C4-2B (cell line): ENCODE measurements at regions not wholly inside any gene's neighbourhood (a gene's known extent, or its start where the extent isn't known, plus 50 kb on each side); places are given as distances from the start of the nearest gene placed in this dataset.

Source experiments
- H3K27ac ChIP-seq: fragments of 450-650 bp; 2 replicates; pipeline ENCODE4 v1.5.1; 2017
- CTCF ChIP-seq: fragments of 450-650 bp; conservative IDR thresholded peaks from 2 replicates; pipeline ENCODE4 v1.5.1; 2017; ENCODE audit warnings: mild to moderate bottlenecking
- ZFX ChIP-seq: fragments of 450-650 bp; IDR thresholded peaks from 2 replicates; pipeline ENCODE4 v1.6.1; 2017

DNA sequence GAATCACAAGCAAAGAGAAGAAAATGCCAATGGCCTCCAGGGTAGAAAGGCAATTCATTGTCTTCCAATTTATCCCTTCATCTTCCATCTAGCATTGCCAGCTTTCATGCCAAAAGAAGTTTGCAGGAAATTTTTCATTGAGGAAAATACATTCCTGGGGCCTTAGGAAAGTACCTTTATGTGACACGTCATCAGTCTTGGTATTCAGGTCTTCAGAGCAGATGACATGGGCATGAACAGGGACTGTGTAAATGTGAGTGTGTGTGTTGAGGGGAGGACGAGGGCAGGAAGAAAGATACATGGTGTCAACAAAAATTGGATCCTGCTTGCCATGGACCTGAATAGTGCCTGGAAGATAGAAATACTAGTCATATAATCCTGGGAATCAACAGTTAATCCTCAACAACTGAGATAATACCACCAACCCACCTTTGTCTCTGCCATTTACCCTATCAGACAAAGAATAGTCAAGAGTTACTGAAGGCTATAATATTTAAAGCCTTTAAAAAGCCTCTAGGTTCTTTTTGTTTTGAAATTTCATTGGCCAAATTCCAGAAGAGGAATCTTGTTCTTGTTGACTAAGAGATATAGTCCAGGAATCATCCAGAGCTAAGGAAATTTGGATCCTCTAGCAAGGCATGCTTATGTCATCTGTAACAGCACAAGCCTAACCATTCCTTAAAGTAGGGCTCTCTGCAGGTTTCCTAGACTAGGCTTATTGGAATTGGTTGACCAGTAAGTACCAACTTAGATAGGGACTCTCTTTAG, 405.8 kb upstream of the SASH1 start:
- TF ChIP-seq CTCF: no peak
- no peak for TF ChIP-seq ZFX
- no peak overlapping the region for H3K27ac ChIP-seq

DNA sequence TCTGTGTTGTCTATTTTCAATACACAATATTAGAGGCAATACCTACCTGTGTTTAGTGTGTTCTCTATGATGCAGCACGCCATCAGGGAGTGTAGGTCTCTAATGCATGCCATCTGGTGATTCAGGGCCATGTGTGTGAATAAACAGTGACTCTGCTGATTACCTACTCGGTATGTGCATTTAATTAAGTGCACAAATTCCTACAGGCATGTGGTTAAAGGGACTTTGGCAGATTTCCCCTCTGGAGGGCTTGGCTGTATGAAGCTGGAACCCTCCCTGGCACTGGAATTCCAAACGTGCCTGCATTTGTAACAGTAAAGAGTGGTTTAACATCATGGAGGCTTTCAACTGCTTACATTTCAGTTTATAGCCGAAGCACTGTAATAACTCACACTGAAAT, 401.5 kb upstream of the SASH1 start:
- TF ChIP-seq CTCF (no peak), ZFX (no peak)
- no peak overlapping the region for H3K27ac ChIP-seq

- TF ChIP-seq ZFX (no peak), CTCF (no peak)
- no peak overlapping the region for H3K27ac ChIP-seq
These were observed 400.3 kb upstream of the SASH1 start for GRCh38 chr6:147942363-147942762.

DNA sequence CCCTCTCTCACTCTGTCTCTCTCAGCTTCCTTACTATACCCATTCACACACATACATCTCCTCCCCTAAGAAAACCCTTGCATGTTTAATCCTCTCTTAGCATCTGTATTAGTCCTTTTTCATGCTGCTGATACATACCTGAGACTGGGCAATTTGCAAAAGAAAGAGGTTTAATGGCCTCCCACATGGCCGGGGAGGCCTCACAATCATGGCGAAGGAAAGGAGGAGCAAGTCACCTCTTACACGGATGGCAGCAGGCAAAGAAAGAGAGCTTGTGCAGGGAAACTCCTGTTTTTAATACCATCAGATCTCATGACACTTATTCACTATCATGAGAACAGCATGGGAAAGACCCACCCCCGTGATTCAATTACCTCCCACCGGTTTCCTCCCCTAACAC, 398.5 kb upstream of the SASH1 start:
- no peak overlapping the region for H3K27ac ChIP-seq
- TF ChIP-seq ZFX (no peak), CTCF (no peak)

GRCh38 chr6:147947521-147947920, 395.1 kb upstream of the SASH1 start:
- TF ChIP-seq ZFX (no peak), CTCF (no peak)
- H3K27ac ChIP-seq: no peak overlapping the region

- no peak overlapping the region for H3K27ac ChIP-seq
- TF ChIP-seq CTCF (no peak), ZFX (no peak)
These were observed 392.5 kb upstream of the SASH1 start for GRCh38 chr6:147949981-147950622.

DNA sequence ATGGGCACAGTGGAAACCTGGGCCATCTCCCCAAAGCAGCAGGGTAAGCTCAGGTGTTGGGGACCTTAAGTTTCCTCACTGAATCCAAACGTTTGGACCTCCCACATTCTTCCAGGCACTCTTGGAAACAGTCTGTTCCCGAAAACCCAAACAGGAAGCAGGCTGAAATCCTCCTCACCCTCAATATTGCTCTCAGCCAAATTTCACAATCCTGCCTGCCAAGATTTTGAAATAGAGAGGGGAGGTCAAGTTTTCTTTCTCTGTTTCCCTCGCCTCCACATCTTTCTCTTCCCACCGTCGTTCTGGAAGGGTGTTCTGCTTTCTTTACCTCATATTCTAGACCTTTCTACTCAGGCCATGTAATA, 392.0 kb upstream of the SASH1 start:
- no peak for TF ChIP-seq ZFX
- TF ChIP-seq CTCF: no peak
- no peak overlapping the region for H3K27ac ChIP-seq
